H9 (cell line): ENCODE measurements at regions not wholly inside any gene's neighbourhood (a gene's known extent, or its start where the extent isn't known, plus 50 kb on each side); places are given as distances from the start of the nearest gene placed in this dataset.

Experiments
- DNase-seq: peaks from one replicate; pipeline ENCODE4 v3.0.0-alpha.2; 2017
- H2AFZ ChIP-seq: one replicate; pipeline ENCODE4 v1.6.1; 2013; ENCODE audit warnings: mild to moderate bottlenecking, low read length, control low read depth, moderate library complexity
- H2AK5ac ChIP-seq: 2 replicates; pipeline ENCODE4 v1.6.1; 2013; ENCODE audit warnings: low read length, control low read depth, mixed read lengths; ENCODE audit not compliant: insufficient read length
- H2BK120ac ChIP-seq: one replicate; pipeline ENCODE4 v1.6.1; 2013; ENCODE audit warnings: low read depth, mild to moderate bottlenecking, low read length, control low read depth, inconsistent platforms; ENCODE audit not compliant: poor library complexity, severe bottlenecking
- H2BK12ac ChIP-seq: 2 replicates; pipeline ENCODE4 v1.6.1; 2013; ENCODE audit warnings: low read length, control low read depth, mixed read lengths, low read depth; ENCODE audit not compliant: insufficient read length
- H2BK15ac ChIP-seq: 2 replicates; pipeline ENCODE4 v1.6.1; 2013; ENCODE audit warnings: low read depth, low read length, control low read depth
- H2BK20ac ChIP-seq: one replicate; pipeline ENCODE4 v1.6.1; 2013; ENCODE audit warnings: low read depth, mild to moderate bottlenecking, low read length, control low read depth, inconsistent platforms; ENCODE audit not compliant: poor library complexity, severe bottlenecking
- H2BK5ac ChIP-seq: 2 replicates; pipeline ENCODE4 v1.6.1; 2013; ENCODE audit warnings: low read length, control low read depth, mixed read lengths; ENCODE audit not compliant: insufficient read length
- H3K14ac ChIP-seq: 2 replicates; pipeline ENCODE4 v1.6.1; 2013; ENCODE audit warnings: low read length, control low read depth; ENCODE audit not compliant: insufficient read depth
- H3K18ac ChIP-seq: 2 replicates; pipeline ENCODE4 v1.6.1; 2013; ENCODE audit warnings: low read depth, mild to moderate bottlenecking, mixed read lengths, low read length, control low read depth; ENCODE audit not compliant: insufficient read length
- H3K23ac ChIP-seq: 2 replicates; pipeline ENCODE4 v1.6.1; 2013; ENCODE audit warnings: low read length, control low read depth, mixed read lengths, low read depth; ENCODE audit not compliant: insufficient read length
- H3K23me2 ChIP-seq: 2 replicates; pipeline ENCODE4 v1.6.1; 2013; ENCODE audit warnings: low read depth, mild to moderate bottlenecking, mixed read lengths, low read length, control low read depth; ENCODE audit not compliant: insufficient read length, poor library complexity, severe bottlenecking
- H3K27ac ChIP-seq: 2 replicates; pipeline ENCODE4 v1.5.1; 2013; ENCODE audit warnings: low read length, control low read depth, mixed read lengths, low read depth; ENCODE audit not compliant: insufficient read length
- H3K27me3 ChIP-seq: 2 replicates; pipeline ENCODE4 v1.6.1; 2013; ENCODE audit warnings: low read length, control low read depth, inconsistent platforms; ENCODE audit not compliant: insufficient read depth
- H3K4ac ChIP-seq: 2 replicates; pipeline ENCODE4 v1.6.1; 2013; ENCODE audit warnings: low read depth, mild to moderate bottlenecking, control low read depth, inconsistent platforms, low read length, moderate library complexity
- H3K4me1 ChIP-seq: 2 replicates; pipeline ENCODE4 v1.6.1; 2013; ENCODE audit warnings: low read length, control low read depth, inconsistent platforms; ENCODE audit not compliant: insufficient read depth
- H3K4me2 ChIP-seq: 2 replicates; pipeline ENCODE4 v1.6.1; 2013; ENCODE audit warnings: low read length, control low read depth, mixed read lengths; ENCODE audit not compliant: insufficient read length, insufficient read depth
- H3K56ac ChIP-seq: 2 replicates; pipeline ENCODE4 v1.6.1; 2013; ENCODE audit warnings: low read depth, mild to moderate bottlenecking, mixed read lengths, low read length, control low read depth; ENCODE audit not compliant: insufficient read length
- H3K79me1 ChIP-seq: 2 replicates; pipeline ENCODE4 v1.6.1; 2013; ENCODE audit warnings: low read depth, mild to moderate bottlenecking, moderate library complexity, low read length, control low read depth, inconsistent platforms; ENCODE audit not compliant: insufficient read depth, poor library complexity, severe bottlenecking
- H3K79me2 ChIP-seq: 2 replicates; pipeline ENCODE4 v1.6.1; 2013; ENCODE audit warnings: low read length, control low read depth, inconsistent platforms; ENCODE audit not compliant: insufficient read depth
- H3K9ac ChIP-seq: 2 replicates; pipeline ENCODE4 v1.6.1; 2013; ENCODE audit warnings: low read length, control low read depth, mixed read lengths; ENCODE audit not compliant: insufficient read length; ENCODE audit errors: extremely low read depth
- H3K9me3 ChIP-seq: one replicate; pipeline ENCODE4 v1.6.1; 2013; ENCODE audit warnings: low read depth, low read length, inconsistent platforms; ENCODE audit not compliant: control insufficient read depth
- H3T11ph ChIP-seq: one replicate; pipeline ENCODE4 v1.6.1; 2013; ENCODE audit warnings: mild to moderate bottlenecking, low read length, control low read depth, inconsistent platforms
- H4K20me1 ChIP-seq: one replicate; pipeline ENCODE4 v1.6.1; 2013; ENCODE audit not compliant: control insufficient read depth, insufficient read length, insufficient read depth
- H4K5ac ChIP-seq: 2 replicates; pipeline ENCODE4 v1.6.1; 2013; ENCODE audit warnings: low read depth, mild to moderate bottlenecking, mixed read lengths, low read length, control low read depth; ENCODE audit not compliant: insufficient read length
- H4K8ac ChIP-seq: replicated peaks from 2 replicates; pipeline ENCODE4 v1.6.1; 2013; ENCODE audit warnings: low read length, control low read depth, mixed read lengths, low read depth; ENCODE audit not compliant: insufficient read length
- H4K91ac ChIP-seq: 2 replicates; pipeline ENCODE4 v1.6.1; 2013; ENCODE audit warnings: low read depth, mild to moderate bottlenecking, moderate library complexity, mixed read lengths, low read length, control low read depth; ENCODE audit not compliant: insufficient read length
- H3K27ac Mint-ChIP-seq, 3 experiments: 2 replicates in 2 of 3; 3 replicates in 1 of 3; pipeline ENCODE4 v1.8.0; 2020 to 2021; ENCODE audit warnings: mixed read lengths in 3 of 3, mild to moderate bottlenecking in 1 of 3, moderate library complexity in 1 of 3
- H3K27me3 Mint-ChIP-seq: 2 replicates; pipeline ENCODE4 v1.8.0; 2021; ENCODE audit warnings: low read depth, mild to moderate bottlenecking, moderate library complexity, mixed read lengths
- H3K36me3 Mint-ChIP-seq, 3 experiments: 2 replicates in 2 of 3; 3 replicates in 1 of 3; pipeline ENCODE4 v1.8.0; 2020 to 2021; ENCODE audit warnings: low read depth in 3 of 3, mixed read lengths in 3 of 3; ENCODE audit not compliant: insufficient read depth in 1 of 3
- H3K4me1 Mint-ChIP-seq, 2 experiments: 2 replicates each; pipeline ENCODE4 v1.8.0; 2020; ENCODE audit warnings: mixed read lengths in 2 of 2
- H3K4me3 Mint-ChIP-seq, 2 experiments: 2 replicates in 1 of 2; 3 replicates in 1 of 2; pipeline ENCODE4 v1.8.0; 2020 to 2021; ENCODE audit warnings: mild to moderate bottlenecking in 2 of 2, mixed read lengths in 2 of 2, moderate library complexity in 1 of 2
- H3K9me3 Mint-ChIP-seq, 2 experiments: 2 replicates in 1 of 2; 3 replicates in 1 of 2; pipeline ENCODE4 v1.8.0; 2020; ENCODE audit warnings: mild to moderate bottlenecking in 2 of 2, mixed read lengths in 2 of 2, moderate library complexity in 1 of 2
- WGBS: extraction: QIAGEN DNeasy Blood & Tissue Kit; methylation state at CpG from one replicate; pipeline ENCODE4 v1.1.7; 2013; ENCODE audit warnings: missing lambda C conversion rate, low lambda C conversion rate, mixed read lengths; ENCODE audit not compliant: insufficient read length; ENCODE audit errors: extremely low coverage; 5-methylcytosine and 5-hydroxymethylcytosine counted together
- TF ChIP-seq, protein P1 (sequence below): fragments of 200-600 bp; sonication (generic); conservative IDR thresholded peaks from 3 replicates; pipeline ENCODE4 v1.8.0; 2021; ENCODE audit warnings: antibody characterized with exemption, mild to moderate bottlenecking

- Histone ChIP-seq H4K91ac (no peak overlapping the region), H3K4me2 (no peak overlapping the region), H2BK12ac (no peak overlapping the region), H2BK120ac (no peak overlapping the region), H3K4ac (no peak overlapping the region), H2AK5ac (no peak overlapping the region), H3K27me3 (no peaks in the 10 kb centered on the region), H2BK20ac (no peak overlapping the region), H3K18ac (no peak overlapping the region), H3K9ac (no peak overlapping the region), H3K56ac (no peak overlapping the region), H3K79me1 (no peaks in the 10 kb centered on the region), H3K79me2 (no peaks in the 10 kb centered on the region), H3K4me1 (no peaks in the 10 kb centered on the region), H3K23me2 (no peaks in the 10 kb centered on the region), H4K5ac (no peak overlapping the region), H3T11ph (no peak overlapping the region), H2BK15ac (no peak overlapping the region), H2AFZ (no peak overlapping the region), H4K8ac (no peak overlapping the region), H4K20me1 (no peaks in the 10 kb centered on the region), H2BK5ac (no peak overlapping the region), H3K14ac (no peak overlapping the region), H3K27ac (no peak overlapping the region), H3K23ac (no peak overlapping the region), H3K9me3 (no peaks in the 10 kb centered on the region)
- Mint-ChIP-seq H3K4me1 (no peaks in the 10 kb centered on the region), H3K27me3 (no peaks in the 10 kb centered on the region), H3K36me3 (no peaks in the 10 kb centered on the region), H3K27ac (no peak overlapping the region), H3K9me3 (no peaks in the 10 kb centered on the region; a peak in 1 of 5 replicates), H3K4me3 (no peak overlapping the region)
- DNase-seq: no peak
- WGBS: no CpG with 5 or more reads among the region's 2 CpGs
- TF ChIP-seq, protein P1, sequence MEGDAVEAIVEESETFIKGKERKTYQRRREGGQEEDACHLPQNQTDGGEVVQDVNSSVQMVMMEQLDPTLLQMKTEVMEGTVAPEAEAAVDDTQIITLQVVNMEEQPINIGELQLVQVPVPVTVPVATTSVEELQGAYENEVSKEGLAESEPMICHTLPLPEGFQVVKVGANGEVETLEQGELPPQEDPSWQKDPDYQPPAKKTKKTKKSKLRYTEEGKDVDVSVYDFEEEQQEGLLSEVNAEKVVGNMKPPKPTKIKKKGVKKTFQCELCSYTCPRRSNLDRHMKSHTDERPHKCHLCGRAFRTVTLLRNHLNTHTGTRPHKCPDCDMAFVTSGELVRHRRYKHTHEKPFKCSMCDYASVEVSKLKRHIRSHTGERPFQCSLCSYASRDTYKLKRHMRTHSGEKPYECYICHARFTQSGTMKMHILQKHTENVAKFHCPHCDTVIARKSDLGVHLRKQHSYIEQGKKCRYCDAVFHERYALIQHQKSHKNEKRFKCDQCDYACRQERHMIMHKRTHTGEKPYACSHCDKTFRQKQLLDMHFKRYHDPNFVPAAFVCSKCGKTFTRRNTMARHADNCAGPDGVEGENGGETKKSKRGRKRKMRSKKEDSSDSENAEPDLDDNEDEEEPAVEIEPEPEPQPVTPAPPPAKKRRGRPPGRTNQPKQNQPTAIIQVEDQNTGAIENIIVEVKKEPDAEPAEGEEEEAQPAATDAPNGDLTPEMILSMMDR: no peak
Measured at GRCh38 chr13:91076830-91077229, 270.7 kb upstream of the MIR17HG start.
